ENCODE measurements at regions not wholly inside any gene's neighbourhood (a gene's known extent, or its start where the extent isn't known, plus 50 kb on each side); places are given as distances from the start of the nearest gene placed in this dataset.

- no peak for DNase-seq (ENCODE audit: low spot score)
Observed at GRCh38 chr13:99860745-99861144, 110.8 kb downstream of the ZIC5 start.

GRCh38 chr13:99859178-99860177 is 112.1 kb downstream of the ZIC5 start:
- no peak for DNase-seq (ENCODE audit: low spot score)

GRCh38 chr13:99857738-99858137 is 113.8 kb downstream of the ZIC5 start:
- no peak for DNase-seq (ENCODE audit: low spot score)

GRCh38 chr13:99855526-99856420 is 115.8 kb downstream of the ZIC5 start:
- DNase-seq (ENCODE audit: low spot score), result no peak

- no peak for DNase-seq (ENCODE audit: low spot score)
Observed at GRCh38 chr13:99854366-99854765, 117.2 kb downstream of the ZIC5 start.

- DNase-seq (ENCODE audit: low spot score), result no peak
Observed at GRCh38 chr13:99847318-99847750, 124.2 kb downstream of the ZIC5 start.

- no peak for DNase-seq (ENCODE audit: low spot score)
Observed at GRCh38 chr13:99845161-99845874, 126.2 kb downstream of the ZIC5 start.

GRCh38 chr13:99844421-99844820 is 127.1 kb downstream of the ZIC5 start:
- no peak for DNase-seq (ENCODE audit: low spot score)

- no peak for DNase-seq (ENCODE audit: low spot score)
Observed at GRCh38 chr13:99843872-99844271, 127.7 kb downstream of the ZIC5 start.

- DNase-seq (ENCODE audit: low spot score), result no peak
Observed at GRCh38 chr13:99842405-99842804, 129.2 kb downstream of the ZIC5 start.

- no peak for DNase-seq (ENCODE audit: low spot score)
Observed at GRCh38 chr13:99836291-99836690, 135.3 kb downstream of the ZIC5 start.

GRCh38 chr13:99835442-99835841 is 136.1 kb downstream of the ZIC5 start:
- DNase-seq (ENCODE audit: low spot score), result no peak

- DNase-seq (ENCODE audit: low spot score), result no peak
Observed at GRCh38 chr13:99834246-99834645, 137.3 kb downstream of the ZIC5 start.

GRCh38 chr13:99832347-99832746 is 139.2 kb downstream of the ZIC5 start:
- no peak for DNase-seq (ENCODE audit: low spot score)

GRCh38 chr13:99830931-99831330 is 140.6 kb downstream of the ZIC5 start:
- no peak for DNase-seq (ENCODE audit: low spot score)

GRCh38 chr13:99829593-99830239 is 141.9 kb downstream of the ZIC5 start:
- no peak for DNase-seq (ENCODE audit: low spot score)

- no peak for DNase-seq (ENCODE audit: low spot score)
Observed at GRCh38 chr13:99829161-99829560, 142.4 kb downstream of the ZIC5 start.

GRCh38 chr13:99828735-99829134 is 142.8 kb downstream of the ZIC5 start:
- DNase-seq (ENCODE audit: low spot score), result no peak

- no peak for DNase-seq (ENCODE audit: low spot score)
Observed at GRCh38 chr13:99828123-99828522, 143.4 kb downstream of the ZIC5 start.

GRCh38 chr13:99827011-99827772 is 144.4 kb downstream of the ZIC5 start:
- no peak for DNase-seq (ENCODE audit: low spot score)

- DNase-seq (ENCODE audit: low spot score), result no peak
Observed at GRCh38 chr13:99823961-99824360, 147.6 kb downstream of the ZIC5 start.
